GM12892 (cell line): ENCODE measurements at regions not wholly inside any gene's neighbourhood (a gene's known extent, or its start where the extent isn't known, plus 50 kb on each side); places are given as distances from the start of the nearest gene placed in this dataset.

Source experiments
- POLR2A ChIP-seq: IDR thresholded peaks from 2 replicates; pipeline ENCODE4 v1.6.1; 2011; ENCODE audit warnings: low read depth, low read length, control low read depth
- POLR2AphosphoS5 ChIP-seq: IDR thresholded peaks from 2 replicates; pipeline ENCODE4 v1.6.1; 2011; ENCODE audit warnings: low read depth, low read length, control low read depth
- TAF1 ChIP-seq: IDR thresholded peaks from 2 replicates; pipeline ENCODE4 v1.6.1; 2011; ENCODE audit warnings: low read depth, mild to moderate bottlenecking, control low read depth, low read length, borderline replicate concordance

DNA sequence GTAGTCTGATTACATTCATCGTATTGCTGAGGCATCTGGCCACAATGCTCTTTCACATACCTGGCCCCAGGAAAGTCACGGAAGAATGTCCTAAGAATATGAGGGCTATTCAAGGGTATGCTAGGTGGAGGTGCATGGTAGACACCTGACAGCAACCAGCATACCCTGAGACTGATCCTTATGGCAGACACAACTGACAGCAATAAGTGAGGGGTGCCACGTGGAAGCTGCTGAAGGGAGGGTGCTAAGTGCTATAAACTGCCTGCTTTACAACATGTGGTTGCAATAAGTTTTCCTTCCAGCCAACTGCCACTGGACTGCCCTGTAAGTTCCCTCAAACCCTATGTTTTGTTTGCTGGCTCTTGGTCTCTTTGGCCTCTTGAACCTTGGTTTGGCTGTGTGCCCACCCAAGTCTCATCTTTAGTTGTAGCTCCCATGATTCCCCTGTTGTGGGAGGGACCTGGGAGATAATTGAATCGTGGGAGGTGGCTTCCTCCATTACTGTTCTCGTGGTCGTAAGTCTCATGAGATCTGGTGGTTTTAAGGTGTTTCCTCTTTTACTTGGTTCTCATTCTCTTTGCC, 201.3 kb upstream of the MOCS1 start:
- TF ChIP-seq POLR2AphosphoS5 (no peak), POLR2A (no peak), TAF1 (no peak)
